ENCODE measurements at regions not wholly inside any gene's neighbourhood (a gene's known extent, or its start where the extent isn't known, plus 50 kb on each side); places are given as distances from the start of the nearest gene placed in this dataset.

- no peaks in the 10 kb centered on the region for H3K36me3 Mint-ChIP-seq
- no peaks in the 10 kb centered on the region for H3K9me3 ChIP-seq (ENCODE audit: low read length)
- H3K4me3 Mint-ChIP-seq: no peak overlapping the region
- no peak overlapping the region for H3K27ac ChIP-seq (ENCODE audit: low read depth, low read length)
- H3K9me3 Mint-ChIP-seq: peaks cover 0 to 13% (median 5%) of the 10 kb centered on the region in 5 donors
- no peaks in the 10 kb centered on the region for H3K4me1 Mint-ChIP-seq
- CTCF ChIA-PET: no interaction called here
- no peaks in the 10 kb centered on the region for H3K4me1 ChIP-seq (ENCODE audit: insufficient read depth, low read length)
- no peak overlapping the region for H3K4me3 ChIP-seq (ENCODE audit: low read length)
- DNase-seq: no peak
- no peaks in the 10 kb centered on the region for H3K36me3 ChIP-seq (ENCODE audit: insufficient read depth, low read length)
- POLR2A ChIA-PET: no interaction called here
- no peaks in the 10 kb centered on the region for H3K27me3 Mint-ChIP-seq
- H3K27ac Mint-ChIP-seq: no peak overlapping the region
- no peaks in the 10 kb centered on the region for H3K27me3 ChIP-seq (ENCODE audit: insufficient read depth, low read length, poor library complexity, severe bottlenecking)
These were observed 1606.3 kb upstream of the LRRTM3 start for GRCh38 chr10:65319493-65319892.

GRCh38 chr10:65320236-65321026 lies 1605.4 kb upstream of the LRRTM3 start:
- POLR2A ChIA-PET: no interaction called here
- Histone ChIP-seq H3K4me1 (ENCODE audit: insufficient read depth, low read length) (no peaks in the 10 kb centered on the region), H3K36me3 (ENCODE audit: insufficient read depth, low read length) (no peaks in the 10 kb centered on the region), H3K4me3 (ENCODE audit: low read length) (no peak overlapping the region), H3K9me3 (ENCODE audit: low read length) (no peaks in the 10 kb centered on the region), H3K27me3 (ENCODE audit: insufficient read depth, low read length, poor library complexity, severe bottlenecking) (no peaks in the 10 kb centered on the region), H3K27ac (ENCODE audit: low read depth, low read length) (no peak overlapping the region)
- H3K9me3 Mint-ChIP-seq: peaks cover 0 to 13% (median 2%) of the 10 kb centered on the region in 5 donors
- H3K4me3 Mint-ChIP-seq: no peak overlapping the region
- no peaks in the 10 kb centered on the region for H3K4me1 Mint-ChIP-seq
- no peak for DNase-seq
- no peaks in the 10 kb centered on the region for H3K27me3 Mint-ChIP-seq
- no peak overlapping the region for H3K27ac Mint-ChIP-seq
- H3K36me3 Mint-ChIP-seq: no peaks in the 10 kb centered on the region
- CTCF ChIA-PET: no interaction called here

DNA sequence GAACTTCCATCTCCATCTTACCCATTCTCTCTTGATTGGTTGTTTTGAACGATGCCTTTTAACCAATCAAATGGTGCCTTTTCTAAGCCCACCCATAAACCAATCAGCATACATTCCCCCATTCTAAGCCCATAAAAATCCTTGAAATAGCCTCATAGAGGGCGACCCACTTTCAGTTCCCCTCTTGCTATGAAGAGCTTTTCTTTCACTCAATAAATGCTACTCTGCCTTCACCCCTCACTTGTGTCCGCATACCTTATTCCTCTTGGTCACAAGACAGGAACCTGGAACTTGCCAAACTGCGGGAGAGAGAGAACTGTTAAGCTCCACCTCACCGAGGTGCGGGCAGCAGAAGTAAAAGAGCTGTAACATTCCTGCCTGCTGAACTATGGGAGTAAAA lies 1602.0 kb upstream of the LRRTM3 start:
- Mint-ChIP-seq H3K27ac (no peak overlapping the region), H3K4me3 (no peak overlapping the region), H3K36me3 (no peaks in the 10 kb centered on the region), H3K9me3 (peaks cover 5 to 16% (median 6%) of the 10 kb centered on the region in 5 donors), H3K4me1 (no peaks in the 10 kb centered on the region), H3K27me3 (no peaks in the 10 kb centered on the region)
- CTCF ChIA-PET: interaction anchor here (0.6 kb wide), 1 partner anchor 35 kb away, joined by 4 read pairs; no protein-coding TSS in a partner anchor
- Histone ChIP-seq H3K9me3 (ENCODE audit: low read length) (no peaks in the 10 kb centered on the region), H3K4me1 (ENCODE audit: insufficient read depth, low read length) (no peaks in the 10 kb centered on the region), H3K4me3 (ENCODE audit: low read length) (no peak overlapping the region), H3K27me3 (ENCODE audit: insufficient read depth, low read length, poor library complexity, severe bottlenecking) (no peaks in the 10 kb centered on the region), H3K36me3 (ENCODE audit: insufficient read depth, low read length) (no peaks in the 10 kb centered on the region), H3K27ac (ENCODE audit: low read depth, low read length) (no peak overlapping the region)
- POLR2A ChIA-PET: no interaction called here
- DNase-seq: no peak

GRCh38 chr10:65325913-65326312 lies 1599.9 kb upstream of the LRRTM3 start:
- no peaks in the 10 kb centered on the region for H3K4me1 ChIP-seq (ENCODE audit: insufficient read depth, low read length)
- H3K27ac Mint-ChIP-seq: no peak overlapping the region
- no peaks in the 10 kb centered on the region for H3K27me3 ChIP-seq (ENCODE audit: insufficient read depth, low read length, poor library complexity, severe bottlenecking)
- DNase-seq: no peak
- no peaks in the 10 kb centered on the region for H3K36me3 ChIP-seq (ENCODE audit: insufficient read depth, low read length)
- H3K9me3 ChIP-seq (ENCODE audit: low read length): no peaks in the 10 kb centered on the region
- H3K4me3 Mint-ChIP-seq: no peak overlapping the region
- H3K27me3 Mint-ChIP-seq: no peaks in the 10 kb centered on the region
- H3K4me1 Mint-ChIP-seq: no peaks in the 10 kb centered on the region
- no peaks in the 10 kb centered on the region for H3K36me3 Mint-ChIP-seq
- H3K27ac ChIP-seq (ENCODE audit: low read depth, low read length): no peak overlapping the region
- H3K4me3 ChIP-seq (ENCODE audit: low read length): no peak overlapping the region
- CTCF ChIA-PET: no interaction called here
- POLR2A ChIA-PET: no interaction called here
- H3K9me3 Mint-ChIP-seq: peaks cover 5 to 12% (median 6%) of the 10 kb centered on the region in 5 donors

DNA sequence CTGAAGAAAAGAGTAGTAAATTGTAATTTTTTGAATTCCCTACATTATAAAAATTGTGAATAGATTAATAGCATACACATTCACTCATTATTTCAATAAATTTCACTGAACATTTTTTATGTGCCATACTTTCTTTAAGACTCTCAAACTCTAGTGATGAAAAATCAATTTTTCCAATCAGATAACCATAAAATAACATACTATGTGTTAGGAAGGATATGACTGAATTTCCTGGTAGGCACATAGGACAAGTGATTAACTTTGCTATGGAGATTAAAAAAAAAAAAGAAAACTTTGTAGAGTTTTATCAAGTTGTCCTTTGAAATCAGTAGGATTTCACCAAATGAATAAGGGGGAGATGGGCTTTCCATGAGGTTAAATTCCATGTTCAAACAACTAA lies 1597.3 kb upstream of the LRRTM3 start:
- Mint-ChIP-seq H3K36me3 (no peaks in the 10 kb centered on the region), H3K9me3 (peaks cover 4 to 10% (median 5%) of the 10 kb centered on the region in 5 donors), H3K4me1 (no peaks in the 10 kb centered on the region), H3K27ac (no peak overlapping the region), H3K4me3 (no peak overlapping the region), H3K27me3 (no peaks in the 10 kb centered on the region)
- ChIA-PET CTCF (no interaction called here), POLR2A (no interaction called here)
- no peaks in the 10 kb centered on the region for H3K27me3 ChIP-seq (ENCODE audit: insufficient read depth, low read length, poor library complexity, severe bottlenecking)
- DNase-seq: no peak
- H3K4me1 ChIP-seq (ENCODE audit: insufficient read depth, low read length): no peaks in the 10 kb centered on the region
- H3K27ac ChIP-seq (ENCODE audit: low read depth, low read length): no peak overlapping the region
- H3K9me3 ChIP-seq (ENCODE audit: low read length): no peaks in the 10 kb centered on the region
- H3K4me3 ChIP-seq (ENCODE audit: low read length): no peak overlapping the region
- H3K36me3 ChIP-seq (ENCODE audit: insufficient read depth, low read length): no peaks in the 10 kb centered on the region

DNA sequence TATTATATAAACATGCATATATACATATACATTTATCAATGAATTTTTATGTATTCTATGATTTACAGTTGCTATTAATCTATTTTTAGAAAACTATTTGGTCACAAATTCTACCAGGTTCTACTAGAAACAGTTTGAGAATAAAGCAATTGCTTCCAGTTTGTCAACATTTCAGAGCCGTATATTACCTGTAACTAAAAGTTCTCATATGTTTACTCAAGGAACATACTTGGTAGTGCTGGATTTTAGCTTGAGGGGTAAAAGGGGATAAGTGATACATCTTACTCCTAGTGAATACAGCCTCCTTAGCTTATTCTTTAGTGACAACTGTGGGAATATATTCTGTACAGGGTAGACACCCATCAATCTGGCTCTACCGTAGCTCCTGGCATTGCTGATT lies 1590.5 kb upstream of the LRRTM3 start:
- no peaks in the 10 kb centered on the region for H3K36me3 Mint-ChIP-seq
- H3K27me3 ChIP-seq (ENCODE audit: insufficient read depth, low read length, poor library complexity, severe bottlenecking): no peaks in the 10 kb centered on the region
- H3K27ac Mint-ChIP-seq: no peak overlapping the region
- peaks cover 0 to 13% (median 4%) of the 10 kb centered on the region in 5 donors for H3K9me3 Mint-ChIP-seq
- ChIA-PET POLR2A (no interaction called here), CTCF (no interaction called here)
- no peaks in the 10 kb centered on the region for H3K9me3 ChIP-seq (ENCODE audit: low read length)
- H3K36me3 ChIP-seq (ENCODE audit: insufficient read depth, low read length): no peaks in the 10 kb centered on the region
- no peak overlapping the region for H3K27ac ChIP-seq (ENCODE audit: low read depth, low read length)
- H3K4me3 ChIP-seq (ENCODE audit: low read length): no peak overlapping the region
- DNase-seq: no peak
- H3K4me1 Mint-ChIP-seq: no peaks in the 10 kb centered on the region
- no peaks in the 10 kb centered on the region for H3K27me3 Mint-ChIP-seq
- no peaks in the 10 kb centered on the region for H3K4me1 ChIP-seq (ENCODE audit: insufficient read depth, low read length)
- H3K4me3 Mint-ChIP-seq: no peak overlapping the region

DNA sequence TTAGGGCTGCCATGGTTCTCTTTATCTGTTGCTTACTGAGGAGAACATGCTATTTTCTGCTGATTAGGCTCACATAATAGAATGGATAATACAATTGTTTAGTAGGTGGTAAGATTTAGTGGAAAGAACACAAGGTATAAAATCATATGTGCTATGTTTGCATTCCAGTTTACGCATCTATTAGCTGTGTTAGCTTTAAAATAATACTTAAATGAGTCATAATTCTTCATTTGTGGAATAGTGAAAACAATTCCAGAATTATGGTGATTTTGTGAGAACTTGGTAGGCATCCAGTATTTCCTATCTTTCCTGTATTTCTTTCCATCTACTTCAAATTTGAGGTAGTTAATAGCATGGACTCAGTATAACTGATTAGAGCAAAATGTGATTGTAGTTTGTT lies 1585.5 kb upstream of the LRRTM3 start:
- ChIA-PET POLR2A (no interaction called here), CTCF (no interaction called here)
- no peak for DNase-seq
- no peaks in the 10 kb centered on the region for H3K36me3 ChIP-seq (ENCODE audit: insufficient read depth, low read length)
- no peaks in the 10 kb centered on the region for H3K27me3 ChIP-seq (ENCODE audit: insufficient read depth, low read length, poor library complexity, severe bottlenecking)
- Mint-ChIP-seq H3K27ac (no peak overlapping the region), H3K36me3 (no peaks in the 10 kb centered on the region), H3K4me1 (no peaks in the 10 kb centered on the region), H3K27me3 (no peaks in the 10 kb centered on the region), H3K4me3 (no peak overlapping the region), H3K9me3 (peaks cover 3 to 23% (median 6%) of the 10 kb centered on the region in 5 donors)
- H3K9me3 ChIP-seq (ENCODE audit: low read length): no peaks in the 10 kb centered on the region
- no peak overlapping the region for H3K4me3 ChIP-seq (ENCODE audit: low read length)
- H3K27ac ChIP-seq (ENCODE audit: low read depth, low read length): no peak overlapping the region
- H3K4me1 ChIP-seq (ENCODE audit: insufficient read depth, low read length): no peaks in the 10 kb centered on the region

- H3K4me1 ChIP-seq (ENCODE audit: insufficient read depth, low read length): no peaks in the 10 kb centered on the region
- no peak overlapping the region for H3K4me3 ChIP-seq (ENCODE audit: low read length)
- POLR2A ChIA-PET: no interaction called here
- CTCF ChIA-PET: no interaction called here
- H3K27ac ChIP-seq (ENCODE audit: low read depth, low read length): no peak overlapping the region
- Mint-ChIP-seq H3K27me3 (no peaks in the 10 kb centered on the region), H3K4me3 (no peak overlapping the region), H3K4me1 (no peaks in the 10 kb centered on the region), H3K36me3 (no peaks in the 10 kb centered on the region), H3K27ac (no peak overlapping the region), H3K9me3 (peaks cover 3 to 23% (median 6%) of the 10 kb centered on the region in 5 donors)
- no peaks in the 10 kb centered on the region for H3K27me3 ChIP-seq (ENCODE audit: insufficient read depth, low read length, poor library complexity, severe bottlenecking)
- no peak for DNase-seq
- H3K36me3 ChIP-seq (ENCODE audit: insufficient read depth, low read length): no peaks in the 10 kb centered on the region
- H3K9me3 ChIP-seq (ENCODE audit: low read length): no peaks in the 10 kb centered on the region
These were observed 1584.4 kb upstream of the LRRTM3 start for GRCh38 chr10:65341323-65341925.

Data from CD8-positive, alpha-beta memory T cell (primary cell).